ENCODE measurements at regions not wholly inside any gene's neighbourhood (a gene's known extent, or its start where the extent isn't known, plus 50 kb on each side); places are given as distances from the start of the nearest gene placed in this dataset.

DNA sequence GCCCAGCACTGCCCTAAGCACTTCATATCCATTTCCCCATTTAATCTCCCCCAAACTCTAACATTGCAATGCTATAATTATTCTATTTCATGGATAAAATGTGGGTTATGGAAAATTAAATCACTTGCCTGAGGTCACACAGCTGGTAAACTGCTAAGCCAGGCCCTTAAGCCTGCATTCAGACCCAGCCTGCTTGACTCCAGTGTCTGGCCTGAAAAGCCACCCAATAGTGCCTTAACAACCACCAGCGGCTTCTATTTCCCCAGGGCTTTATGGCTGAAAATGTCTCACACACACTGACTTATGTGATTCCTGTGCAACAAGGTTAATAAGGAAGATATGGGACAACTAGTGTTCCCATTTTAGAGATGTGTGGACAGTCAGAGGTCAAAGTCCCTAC is 178.5 kb upstream of the SNX19 start:
- CTCF ChIA-PET = no interaction called here
- TF ChIP-seq CTCF (IDR thresholded peaks at IDR 0.05; ENCODE audit: insufficient read depth, low read length, missing control alignments) = no peak
- no peak for DNase-seq (ENCODE audit: low read depth, low spot score)
- POLR2A ChIA-PET = no interaction called here
- no peak overlapping the region for H3K4me3 ChIP-seq (ENCODE audit: low read depth, low read length)

DNA sequence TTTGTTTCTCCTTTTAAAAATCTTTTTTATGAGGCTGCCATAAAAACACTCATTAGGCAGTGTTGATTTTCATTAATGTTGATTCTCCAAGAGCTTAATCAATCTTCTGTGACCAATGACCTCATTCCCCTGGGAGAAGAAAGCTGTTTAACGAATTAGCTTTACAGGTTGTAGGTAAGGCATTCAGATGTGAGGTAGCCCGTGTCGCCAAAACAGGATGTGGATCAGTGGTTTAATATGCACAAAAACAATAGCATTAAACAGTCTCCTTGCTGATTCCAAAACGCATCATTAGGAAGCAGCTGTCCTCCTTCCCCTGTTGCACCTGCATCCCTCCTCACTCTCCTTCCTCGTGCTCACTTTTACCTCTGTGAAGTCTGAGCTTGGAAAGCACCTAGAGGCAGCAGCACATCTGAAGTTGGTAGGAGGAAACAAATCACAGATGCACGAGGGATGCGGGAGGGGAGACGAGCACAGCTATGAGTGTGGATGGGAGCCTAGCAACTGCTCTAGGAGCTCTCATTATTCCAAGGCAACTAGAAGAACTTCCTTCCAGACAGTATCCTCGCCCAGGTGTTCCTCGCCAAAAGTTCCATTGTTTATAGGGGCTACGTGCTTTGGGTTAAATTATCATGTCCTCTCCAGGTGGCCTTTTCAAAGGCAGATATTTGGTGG is 179.4 kb upstream of the SNX19 start:
- no peak overlapping the region for H3K4me3 ChIP-seq (ENCODE audit: low read depth, low read length)
- TF ChIP-seq CTCF (IDR thresholded peaks at IDR 0.05; ENCODE audit: insufficient read depth, low read length, missing control alignments) = no peak
- ChIA-PET POLR2A (no interaction called here), CTCF (no interaction called here)
- no peak for DNase-seq (ENCODE audit: low read depth, low spot score)

- H3K4me3 ChIP-seq (ENCODE audit: low read depth, low read length) = no peak overlapping the region
- CTCF ChIA-PET = no interaction called here
- TF ChIP-seq CTCF (IDR thresholded peaks at IDR 0.05; ENCODE audit: insufficient read depth, low read length, missing control alignments) = no peak
- POLR2A ChIA-PET = no interaction called here
- no peak for DNase-seq (ENCODE audit: low read depth, low spot score)
These were observed 182.7 kb upstream of the SNX19 start for GRCh38 chr11:131099013-131099412.

GRCh38 chr11:131099746-131100145 is 183.5 kb upstream of the SNX19 start:
- DNase-seq (ENCODE audit: low read depth, low spot score) = no peak
- ChIA-PET CTCF (interaction anchor here (2.0 kb wide), 1 partner anchor 575 kb away, joined by 5 read pairs; no protein-coding TSS in a partner anchor), POLR2A (no interaction called here)
- TF ChIP-seq CTCF (IDR thresholded peaks at IDR 0.05; ENCODE audit: insufficient read depth, low read length, missing control alignments) = no peak
- H3K4me3 ChIP-seq (ENCODE audit: low read depth, low read length) = no peak overlapping the region

GRCh38 chr11:131108760-131109159 is 192.5 kb upstream of the SNX19 start:
- ChIA-PET CTCF (interaction anchor here (1.1 kb wide), 1 partner anchor 83 kb away, joined by 3 read pairs; no protein-coding TSS in a partner anchor), POLR2A (no interaction called here)
- TF ChIP-seq CTCF (IDR thresholded peaks at IDR 0.05; ENCODE audit: insufficient read depth, low read length, missing control alignments) = no peak
- H3K4me3 ChIP-seq (ENCODE audit: low read depth, low read length) = no peak overlapping the region
- peak; percentile 40 for DNase-seq (ENCODE audit: low read depth, low spot score)

DNA sequence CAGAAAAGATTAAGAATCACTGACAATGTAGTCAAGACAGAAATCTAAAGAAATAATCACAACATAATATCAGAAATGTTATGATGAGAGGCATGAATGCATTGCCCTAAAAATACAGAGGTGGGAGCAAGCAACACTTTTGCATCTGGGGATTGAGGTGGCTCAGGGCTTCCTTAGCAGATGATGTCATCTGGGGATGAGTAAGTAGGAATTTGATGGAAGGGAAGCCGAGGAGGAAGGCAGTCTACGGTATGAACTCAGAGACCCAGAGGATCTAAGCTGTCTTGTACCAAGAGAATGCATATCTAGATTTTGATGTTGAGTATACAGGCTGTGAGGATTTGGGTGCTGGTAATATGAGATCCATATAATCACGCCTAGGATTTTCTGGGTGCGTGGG is 193.0 kb upstream of the SNX19 start:
- no peak overlapping the region for H3K4me3 ChIP-seq (ENCODE audit: low read depth, low read length)
- peak; percentile 10 for DNase-seq (ENCODE audit: low read depth, low spot score)
- TF ChIP-seq CTCF (IDR thresholded peaks at IDR 0.05; ENCODE audit: insufficient read depth, low read length, missing control alignments) = no peak
- ChIA-PET CTCF (no interaction called here), POLR2A (no interaction called here)
